HCEC 1CT (cell line): ENCODE measurements at regions not wholly inside any gene's neighbourhood (a gene's known extent, or its start where the extent isn't known, plus 50 kb on each side); places are given as distances from the start of the nearest gene placed in this dataset.
"Not testable (repeated sequence)": the region's sequence is repeated elsewhere in the genome, so short reads cannot be mapped to it uniquely, and the experiment has no call there.

Source experiments
- DNase-seq: peaks from one replicate; pipeline ENCODE4 v3.0.0-alpha.2; 2017

DNA sequence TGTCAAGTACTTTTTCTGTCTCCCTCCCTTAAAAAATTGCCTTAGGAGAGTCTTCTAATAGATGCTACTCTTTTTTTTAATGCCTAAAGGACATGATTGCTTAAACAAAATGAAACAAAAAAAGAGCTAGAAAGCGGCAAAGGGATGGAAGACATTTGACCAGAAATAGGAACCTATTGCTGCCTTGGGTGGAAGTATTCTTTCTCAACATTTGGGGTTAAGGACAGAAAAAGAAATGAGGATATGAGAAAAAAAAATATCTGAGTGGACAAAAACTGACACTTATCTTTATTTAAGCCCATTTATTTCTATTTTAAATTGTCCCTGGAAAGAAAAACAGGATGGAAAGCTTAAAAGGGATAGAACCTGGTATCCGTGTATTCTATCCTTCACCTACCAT, 664.9 kb upstream of the CITED2 start:
- no peak for DNase-seq

DNA sequence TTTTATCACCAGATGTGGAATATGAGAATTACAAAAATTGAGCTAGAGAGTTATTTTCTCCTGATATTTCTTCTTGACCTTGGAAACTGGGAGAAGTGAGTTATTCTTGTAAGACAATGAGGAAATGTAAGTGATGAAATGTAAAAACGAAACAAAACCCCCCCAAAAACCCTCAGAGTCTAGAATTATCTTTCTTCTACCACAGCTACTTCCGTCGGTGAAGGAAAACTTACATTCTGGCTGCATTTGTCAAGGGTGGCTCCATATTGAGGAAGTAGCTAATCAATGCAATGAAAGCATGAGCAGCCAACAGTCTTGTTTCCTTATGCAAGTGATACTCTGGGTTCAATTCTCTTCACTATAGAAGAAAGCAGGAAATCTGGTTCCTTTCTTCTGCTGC, 661.7 kb upstream of the CITED2 start:
- DNase-seq: no peak

- peak; percentile 43 for DNase-seq
These were observed 657.7 kb upstream of the CITED2 start for GRCh38 chr6:140032189-140032588.

GRCh38 chr6:140029551-140029950, 655.1 kb upstream of the CITED2 start:
- DNase-seq: no peak

- no peak for DNase-seq
These were observed 652.8 kb upstream of the CITED2 start for GRCh38 chr6:140027219-140027618.

GRCh38 chr6:140026546-140026945, 652.1 kb upstream of the CITED2 start:
- no peak for DNase-seq

GRCh38 chr6:140025171-140025570, 650.7 kb upstream of the CITED2 start:
- DNase-seq: no peak

- DNase-seq: no peak
These were observed 645.9 kb upstream of the CITED2 start for GRCh38 chr6:140020207-140020791.

GRCh38 chr6:140018588-140018987, 644.1 kb upstream of the CITED2 start:
- DNase-seq: no peak

GRCh38 chr6:140017470-140017869, 643.0 kb upstream of the CITED2 start:
- DNase-seq: no peak

GRCh38 chr6:140012150-140012549, 637.7 kb upstream of the CITED2 start:
- no peak for DNase-seq

DNA sequence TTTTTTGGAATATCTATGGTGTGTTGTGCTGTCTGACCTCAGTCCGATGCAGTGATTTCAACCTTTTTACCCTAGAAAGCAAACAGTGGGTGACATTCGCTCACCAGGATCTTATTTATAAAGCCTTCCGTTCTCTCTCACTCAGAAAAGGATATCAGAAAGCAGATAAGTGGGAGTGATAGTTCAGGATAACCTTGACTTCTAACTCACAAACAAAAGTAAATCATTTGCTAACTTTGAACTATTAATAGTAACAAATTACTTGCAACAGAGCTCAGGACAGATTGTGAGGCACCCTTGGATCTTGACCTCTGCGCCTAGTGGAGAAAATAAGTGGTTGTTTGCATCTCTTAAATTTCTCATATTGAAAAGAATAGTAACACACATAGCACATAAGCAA, 637.1 kb upstream of the CITED2 start:
- DNase-seq: no peak

DNA sequence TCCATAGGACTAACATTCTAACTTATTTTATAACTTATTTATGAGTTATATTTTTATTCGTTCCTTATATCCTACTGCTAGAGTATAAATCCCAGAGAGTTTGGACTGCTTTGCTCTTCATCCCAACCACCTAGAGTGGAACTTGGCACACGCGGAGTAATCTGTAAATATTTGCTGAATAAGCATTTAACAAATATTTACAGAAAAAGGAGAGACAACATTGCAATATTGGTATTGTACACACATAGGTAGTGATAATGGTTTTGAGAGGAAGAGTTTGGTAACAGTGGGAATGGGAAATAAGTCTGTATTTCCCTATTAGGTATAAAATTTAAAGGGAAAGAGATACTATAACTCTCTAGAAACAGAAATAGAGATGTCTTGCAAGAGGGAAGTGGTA, 634.8 kb upstream of the CITED2 start:
- DNase-seq: no peak

DNA sequence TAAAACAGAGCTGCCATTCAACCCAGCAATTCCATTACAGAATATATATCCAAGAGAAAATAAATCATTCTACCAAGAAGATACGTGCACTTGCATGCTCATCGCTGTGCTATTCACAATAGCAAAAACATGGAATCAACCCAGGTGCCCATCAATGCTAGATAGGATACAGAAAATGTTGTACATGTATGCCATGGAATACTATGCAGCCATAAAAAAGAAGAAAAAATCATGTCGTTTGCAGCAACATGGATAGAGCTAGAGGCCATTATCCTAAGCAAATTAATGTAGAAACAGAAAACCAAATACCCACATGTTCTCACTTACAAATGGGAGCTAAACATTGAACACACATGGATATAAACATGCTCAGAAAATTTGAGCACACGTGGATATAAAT, 633.1 kb upstream of the CITED2 start:
- no peak for DNase-seq

DNA sequence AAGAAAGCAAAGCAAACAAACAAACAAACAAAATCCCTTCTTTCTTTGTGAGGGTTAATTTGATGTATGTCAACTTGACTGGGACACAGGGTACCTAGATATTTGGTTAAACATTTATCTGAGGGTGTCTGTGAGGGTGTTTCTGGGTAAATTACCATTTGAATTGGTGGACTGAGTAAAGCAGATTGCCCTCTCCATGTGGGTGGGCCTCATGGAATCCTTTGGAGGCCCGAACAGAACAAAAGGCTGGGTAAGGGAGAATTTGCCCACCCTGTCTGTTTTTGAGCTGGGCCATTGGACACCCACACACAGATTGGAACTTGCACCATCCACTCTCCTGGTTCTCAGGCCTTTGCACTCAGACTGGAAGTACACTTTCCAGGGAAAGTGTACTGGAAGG, 628.8 kb upstream of the CITED2 start:
- no peak for DNase-seq

GRCh38 chr6:140002396-140003022, 628.1 kb upstream of the CITED2 start:
- no peak for DNase-seq

GRCh38 chr6:140001821-140002341, 627.4 kb upstream of the CITED2 start:
- peak; percentile 28 for DNase-seq

DNA sequence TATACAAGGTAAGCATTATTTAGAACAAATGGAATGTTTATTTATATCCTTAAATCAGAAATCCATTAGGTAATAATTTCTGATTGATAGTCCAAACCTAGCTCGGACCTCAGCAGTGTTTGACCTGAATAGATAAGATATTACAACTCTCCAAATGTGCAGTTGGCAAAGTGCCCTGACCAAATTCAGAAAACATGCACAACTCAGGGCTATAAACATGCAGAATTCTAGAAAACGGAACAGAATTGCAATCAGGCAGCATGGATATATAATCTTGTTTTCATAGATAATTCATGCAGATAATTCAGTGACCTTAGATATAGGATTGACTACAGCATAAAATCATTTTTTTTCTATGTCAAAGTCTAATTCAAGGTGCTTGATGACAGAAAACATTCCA, 626.6 kb upstream of the CITED2 start:
- no peak for DNase-seq

GRCh38 chr6:139999661-140000060, 625.2 kb upstream of the CITED2 start:
- not testable (repeated sequence) for DNase-seq

- not testable (repeated sequence) for DNase-seq
These were observed 624.0 kb upstream of the CITED2 start for GRCh38 chr6:139998478-139998877.

DNA sequence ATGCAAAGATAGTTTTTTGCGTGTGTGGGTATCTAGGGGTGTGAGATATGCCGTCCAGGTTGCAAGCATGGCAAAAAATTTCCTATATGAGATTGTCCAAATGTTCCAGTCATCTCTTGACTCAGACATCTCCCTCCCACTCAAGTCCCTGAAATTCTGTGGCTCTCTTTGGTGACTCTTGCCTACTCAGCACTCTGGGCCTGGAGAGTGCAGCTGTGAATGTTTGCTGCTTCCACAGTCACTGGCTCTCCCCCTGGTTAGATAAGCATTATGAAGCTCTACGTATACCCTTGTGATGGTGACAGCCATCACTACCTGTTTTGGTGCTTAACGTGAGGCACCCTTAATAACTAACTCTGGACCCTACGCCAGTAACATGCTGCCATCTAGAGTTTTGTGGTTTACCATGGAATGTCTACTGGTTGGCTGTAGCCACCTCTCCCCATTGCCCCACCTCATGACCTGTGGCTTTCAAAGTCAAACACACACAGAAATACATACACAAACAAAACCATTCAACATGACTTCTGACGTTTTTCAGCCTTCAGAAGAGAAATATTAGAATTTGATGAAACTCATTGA, 621.9 kb upstream of the CITED2 start:
- no peak for DNase-seq

GRCh38 chr6:139994998-139995397, 620.5 kb upstream of the CITED2 start:
- DNase-seq: no peak

DNA sequence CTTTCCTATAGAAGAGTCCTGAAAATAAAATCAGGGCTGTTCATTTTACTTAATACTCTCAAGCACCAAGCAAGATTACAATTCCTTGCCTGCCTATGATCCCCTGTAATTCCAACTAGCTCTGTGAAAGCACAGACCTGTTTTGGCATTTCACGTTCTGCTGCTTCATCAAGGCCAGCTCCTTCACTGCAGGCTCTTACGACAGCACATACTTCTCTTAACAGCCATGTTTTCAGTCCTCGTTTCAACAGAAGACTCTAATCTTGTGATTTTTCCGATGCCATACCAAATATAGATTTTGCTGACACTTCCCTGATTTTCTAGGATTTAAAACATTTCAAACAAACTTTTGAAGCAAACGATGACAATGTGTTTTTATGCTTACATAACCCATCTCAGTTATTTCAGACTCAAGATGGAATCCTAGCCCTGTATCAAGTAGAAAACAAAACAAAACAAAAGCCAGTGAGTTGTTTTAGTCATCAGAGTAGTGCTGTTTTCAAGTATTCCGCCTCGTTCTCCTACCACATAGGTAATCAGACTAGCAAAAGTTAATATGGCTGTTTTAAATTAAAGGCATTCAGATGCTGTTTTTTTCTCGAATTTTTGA, 616.5 kb upstream of the CITED2 start:
- DNase-seq: peak; percentile 14
